Stimulated activated naive CD8-positive, alpha-beta T cell treated with anti-CD3 and anti-CD28 coated beads, Interleukin-15, Interleukin-2, amounts not matched to agents 100 U/mL and 50 U/mL, for 24 hours (primary cell): ENCODE measurements at regions not wholly inside any gene's neighbourhood (a gene's known extent, or its start where the extent isn't known, plus 50 kb on each side); places are given as distances from the start of the nearest gene placed in this dataset.
A peak's percentile ranks its signal among the peaks of the same experiment; 100 is the strongest.

Source experiments
- ATAC-seq: fragments of 150-1000 bp; cut with Tn5 transposase; one replicate; pipeline ENCODE4 v1.10.0; 2021
- DNase-seq: peaks from one replicate; pipeline ENCODE4 v3.0.0; 2021

DNA sequence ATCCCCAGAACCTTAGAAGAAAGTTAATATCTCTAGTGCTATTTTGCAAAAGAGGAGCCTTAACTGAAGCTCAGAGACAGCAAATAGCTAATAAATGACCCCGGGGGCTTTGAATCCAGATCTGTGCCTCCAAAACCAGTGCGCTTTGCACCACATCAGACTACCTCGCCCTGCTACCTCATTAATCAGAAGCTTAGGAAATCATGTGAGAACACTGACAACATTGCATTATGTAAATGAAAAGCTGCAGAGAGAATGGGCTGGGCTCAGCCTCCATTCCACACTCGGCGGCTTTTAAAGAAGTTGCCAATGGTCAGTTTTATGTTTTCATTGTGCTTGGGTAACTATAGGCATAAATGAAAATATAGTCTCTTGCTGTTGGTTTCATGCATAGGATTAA, 54.0 kb upstream of the STMND1 start:
- ATAC-seq (no peak), DNase-seq (no peak)

DNA sequence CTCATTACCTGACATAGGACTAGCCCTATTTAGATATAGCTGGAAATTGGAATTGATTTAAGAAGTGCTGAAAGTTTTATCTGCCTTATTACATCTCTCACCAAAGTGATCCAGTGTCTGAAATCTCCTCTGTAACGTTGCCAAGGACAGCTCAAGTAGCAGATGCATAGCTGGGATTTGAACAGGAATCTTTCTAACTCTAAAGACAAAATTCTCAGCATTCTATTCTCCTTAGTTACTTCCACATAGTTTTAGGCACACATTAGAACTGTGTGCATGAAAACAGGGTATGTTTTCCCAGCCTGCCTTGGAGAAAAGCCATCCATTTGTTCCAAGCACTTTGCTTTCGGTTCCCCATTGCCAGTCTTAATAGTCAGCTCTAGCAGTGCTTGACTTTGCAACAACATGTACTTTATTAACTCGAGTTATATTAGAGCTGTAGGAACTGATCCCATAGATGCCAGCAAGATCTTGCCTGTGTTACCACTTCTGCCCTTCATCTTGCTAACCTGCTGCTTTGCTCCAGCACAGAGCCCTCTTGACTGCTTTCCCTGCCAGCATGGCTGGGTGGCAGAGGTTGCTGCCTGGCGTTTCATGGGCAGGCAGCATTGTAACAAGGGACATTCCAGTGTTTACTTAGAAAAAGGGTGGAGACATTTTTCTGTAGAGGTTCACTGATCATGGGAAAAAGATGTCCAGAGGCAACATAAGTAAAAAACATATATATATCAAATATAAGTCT, 56.1 kb upstream of the STMND1 start:
- DNase-seq (no peak), ATAC-seq (no peak)

DNA sequence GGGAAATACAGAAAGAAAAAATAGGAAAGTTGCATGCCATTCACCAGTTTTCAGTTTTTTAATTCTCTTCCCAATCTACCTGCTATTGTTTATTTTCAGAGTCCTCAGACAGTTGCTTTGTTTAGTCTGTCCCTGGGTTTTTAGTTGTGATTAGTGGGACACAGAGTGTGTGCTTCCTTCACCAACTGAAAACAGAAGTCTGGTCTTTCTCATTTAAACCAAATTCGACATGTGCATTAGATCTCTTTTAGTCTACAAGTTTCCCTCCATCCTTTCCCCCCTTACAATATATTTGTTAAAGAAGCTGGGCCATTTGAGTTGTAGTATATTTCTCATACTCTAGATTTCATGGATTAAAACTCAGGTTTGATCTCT, 58.7 kb upstream of the STMND1 start:
- no peak for DNase-seq
- ATAC-seq, result no peak

DNA sequence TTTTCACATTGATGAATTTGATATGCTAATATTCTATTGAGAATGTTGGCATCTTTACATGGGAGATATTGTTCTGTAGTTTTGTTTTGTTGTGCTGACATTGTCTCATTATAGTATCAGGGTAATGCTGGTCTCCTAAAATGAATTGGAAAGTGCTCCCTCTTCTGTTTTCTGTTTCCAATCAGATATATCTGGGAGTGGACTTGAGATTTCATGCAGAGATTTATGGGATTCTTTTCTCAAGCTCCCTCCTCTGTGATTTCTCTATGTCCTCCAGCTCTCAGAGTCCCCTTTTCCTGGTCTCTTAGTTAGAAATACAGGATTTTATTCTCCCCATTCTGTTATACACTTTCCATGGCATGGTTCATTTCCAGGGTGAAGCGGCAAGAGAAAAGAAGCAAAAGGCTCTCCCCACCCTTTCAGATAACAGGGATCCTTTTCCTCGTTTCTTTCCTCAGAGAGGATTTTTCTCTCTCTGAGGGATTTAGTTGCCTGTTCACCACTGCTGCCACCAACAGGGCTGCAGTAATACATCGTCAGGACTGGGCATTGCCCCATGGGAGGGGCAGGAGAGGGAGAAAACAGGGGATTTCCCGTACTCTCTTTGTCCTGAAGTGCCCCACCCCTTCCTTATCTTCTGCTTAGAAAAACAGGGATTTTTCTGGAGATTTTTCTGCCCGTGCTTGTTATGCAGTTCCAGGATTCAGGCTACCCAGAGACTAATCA, 59.3 kb upstream of the STMND1 start:
- DNase-seq, result no peak
- no peak for ATAC-seq

DNA sequence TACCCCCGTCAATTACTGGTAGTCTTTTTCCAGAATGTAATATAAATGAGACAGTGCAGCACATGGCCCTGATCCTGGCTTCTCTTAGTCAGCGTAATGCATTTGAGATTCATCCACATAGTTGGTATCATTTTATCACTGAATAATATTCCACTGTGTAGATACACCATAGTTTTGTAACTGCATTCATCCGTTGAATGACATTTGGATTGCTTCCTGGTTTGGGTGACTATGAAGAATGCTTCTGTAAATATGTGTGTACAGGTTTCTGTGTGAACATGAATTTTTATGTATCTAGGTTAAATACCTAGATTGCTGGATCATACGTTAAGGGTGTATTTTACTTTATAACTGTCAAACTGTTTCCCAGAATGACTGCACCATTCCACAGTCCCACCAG, 62.6 kb upstream of the STMND1 start:
- DNase-seq (no peak), ATAC-seq (no peak)

DNA sequence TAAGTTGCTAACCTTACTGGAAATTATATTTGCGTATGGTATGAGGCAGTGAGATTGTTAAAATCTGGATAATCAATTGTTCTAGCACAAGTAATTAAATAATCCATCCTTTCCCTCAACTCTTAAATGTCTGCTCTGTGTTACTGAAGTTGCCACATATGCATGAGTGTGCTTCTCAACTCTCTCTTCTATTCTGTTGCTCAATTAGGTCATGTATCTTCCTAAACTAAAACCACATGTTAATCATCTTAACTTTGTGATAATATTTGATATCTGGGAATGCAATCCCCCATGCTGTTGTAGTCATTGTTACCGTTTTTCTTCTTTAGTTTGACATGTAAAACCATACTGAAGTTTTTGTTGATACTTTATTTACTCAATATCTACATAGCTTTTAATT, 63.5 kb upstream of the STMND1 start:
- no peak for DNase-seq
- no peak for ATAC-seq

DNA sequence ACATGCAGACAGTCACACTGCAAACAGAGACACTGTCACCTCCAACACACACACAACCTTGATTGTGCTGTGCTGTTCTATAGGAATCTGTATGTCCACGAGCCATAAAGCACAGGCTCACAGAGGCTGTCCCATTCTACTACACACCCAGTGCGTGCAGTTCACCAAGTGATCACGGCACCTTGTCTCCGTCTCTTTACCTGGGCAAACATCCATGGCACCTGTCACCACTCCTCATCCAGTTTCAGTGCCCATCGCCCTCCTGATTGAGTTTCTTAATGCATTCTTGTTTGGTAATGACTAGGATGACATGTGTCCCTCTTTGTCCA, 65.8 kb upstream of the STMND1 start:
- no peak for DNase-seq
- no peak for ATAC-seq

DNA sequence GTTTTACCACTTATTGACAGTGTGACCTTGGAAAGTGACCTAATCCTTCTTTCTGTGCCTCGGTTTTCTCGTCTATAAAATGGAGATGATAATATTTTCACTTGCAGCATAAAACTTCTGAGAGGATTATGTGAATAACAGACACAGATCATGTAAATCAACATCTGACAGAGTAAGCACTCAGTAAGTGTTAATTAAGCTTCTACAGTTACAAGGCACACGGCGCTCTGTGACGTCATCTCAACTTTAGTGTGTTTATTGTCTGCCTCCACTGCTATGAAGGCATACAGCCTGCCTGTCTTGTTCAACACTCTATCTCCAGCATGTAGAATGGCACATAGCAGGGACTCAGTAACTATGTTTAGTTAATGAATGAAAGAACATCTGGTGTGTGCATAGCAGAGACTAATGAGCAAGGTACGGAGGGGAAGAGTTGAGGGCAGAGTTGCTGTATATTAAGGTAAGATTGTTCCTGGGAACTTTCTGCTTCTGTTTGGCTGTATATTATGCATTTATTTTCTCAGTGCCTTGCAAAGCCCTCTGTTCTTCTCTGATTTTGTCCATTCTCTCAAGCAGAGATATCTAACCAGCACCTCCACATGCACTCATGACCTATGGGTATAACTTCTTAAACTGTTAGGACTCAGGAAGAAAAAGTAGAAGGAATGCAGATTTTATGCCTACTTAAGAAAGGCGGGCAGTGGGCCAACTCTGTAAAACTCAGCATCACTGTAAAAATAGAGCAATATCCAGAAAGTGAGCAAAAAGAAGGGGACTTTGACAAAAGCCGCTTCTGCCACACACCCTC, 66.4 kb upstream of the STMND1 start:
- DNase-seq (no peak), ATAC-seq (no peak)

DNA sequence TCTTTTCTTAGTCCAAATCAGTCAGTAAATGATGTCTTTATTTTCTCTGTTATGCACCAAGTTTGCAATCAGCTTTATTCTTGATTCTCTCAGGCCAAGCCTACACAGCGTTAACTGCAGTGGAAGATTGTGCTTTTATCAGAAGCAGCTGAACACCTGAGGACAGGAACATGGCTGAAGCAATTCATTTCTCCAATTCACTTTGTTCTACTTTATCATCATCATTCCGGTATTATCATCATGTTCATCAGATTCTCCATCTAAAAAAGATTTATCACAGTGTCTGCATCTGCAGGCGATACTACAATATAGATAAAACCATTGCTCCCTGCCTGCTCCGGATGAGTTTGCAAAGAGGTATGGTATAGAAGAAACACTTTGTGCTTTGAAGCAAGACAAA, 68.1 kb upstream of the STMND1 start:
- ATAC-seq, result no peak
- no peak for DNase-seq

DNA sequence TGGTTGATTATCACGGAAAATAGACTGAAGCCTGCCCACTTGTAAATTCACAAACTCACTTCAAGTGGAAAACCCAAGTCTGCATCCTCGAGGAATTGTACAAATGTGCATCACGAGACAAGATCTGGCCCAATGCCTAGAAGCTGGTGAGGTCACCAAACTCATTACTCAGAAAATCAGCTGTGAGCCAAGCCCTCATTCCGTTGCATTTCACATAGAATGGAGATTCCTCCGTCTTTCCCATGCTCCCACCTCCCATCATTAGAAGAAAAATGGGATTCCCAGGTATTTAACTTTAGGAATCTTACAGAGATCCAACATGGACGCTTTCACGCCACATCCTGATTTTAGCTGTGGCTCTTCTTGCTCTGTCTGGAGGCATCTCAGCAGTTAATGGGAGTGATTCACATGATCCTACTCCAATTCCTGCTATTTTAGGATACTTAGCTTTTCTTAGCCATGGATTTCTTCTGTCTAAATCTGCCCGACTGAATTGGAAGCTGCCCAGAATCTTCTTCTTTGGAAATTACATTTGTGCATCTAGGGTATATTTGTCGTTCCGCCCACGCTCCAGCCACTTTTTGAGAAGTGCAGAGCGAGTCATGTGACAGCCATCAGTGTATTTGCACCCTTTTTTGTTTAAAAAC, 68.7 kb upstream of the STMND1 start:
- ATAC-seq (no peak), DNase-seq (no peak)

DNA sequence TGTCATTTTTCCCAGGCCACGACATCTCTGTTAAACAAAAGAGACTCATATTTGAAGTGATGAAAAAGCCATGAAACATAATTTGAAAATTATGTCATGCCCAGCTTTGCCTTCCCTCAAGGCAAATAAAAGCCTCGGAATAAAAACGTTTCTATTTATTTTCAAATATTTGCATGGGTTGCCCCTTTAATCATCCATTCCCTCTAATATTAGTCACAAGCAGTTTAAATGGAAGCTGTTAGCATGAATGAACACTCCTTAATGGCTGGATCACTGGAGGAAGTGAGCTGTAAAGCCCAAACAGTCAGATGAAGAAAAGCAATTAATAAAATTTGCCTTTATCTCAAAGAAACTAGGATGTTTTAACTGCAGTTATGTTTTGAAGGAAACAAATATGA, 69.3 kb upstream of the STMND1 start:
- ATAC-seq (no peak), DNase-seq (no peak)

DNA sequence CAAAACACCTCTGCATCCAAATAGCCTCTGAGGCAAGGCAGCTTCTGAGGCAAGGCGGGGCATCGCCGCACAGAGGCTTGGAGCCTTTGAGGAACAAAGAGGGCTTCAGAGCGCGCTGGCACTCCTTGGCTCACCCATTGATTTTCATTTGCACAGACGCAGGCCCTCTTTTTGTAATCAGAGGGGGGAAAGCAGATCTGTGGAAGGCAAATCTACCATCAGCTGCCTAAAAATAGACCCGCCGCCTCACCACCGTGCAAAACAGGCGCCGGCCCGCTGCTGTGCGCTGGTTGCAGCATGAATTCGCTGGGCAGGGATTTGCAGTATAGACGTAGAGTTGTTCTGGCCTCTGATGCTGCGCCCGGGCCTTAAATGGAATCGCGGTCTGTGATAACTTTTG, 69.9 kb upstream of the STMND1 start:
- ATAC-seq (no peak), DNase-seq (no peak)

DNA sequence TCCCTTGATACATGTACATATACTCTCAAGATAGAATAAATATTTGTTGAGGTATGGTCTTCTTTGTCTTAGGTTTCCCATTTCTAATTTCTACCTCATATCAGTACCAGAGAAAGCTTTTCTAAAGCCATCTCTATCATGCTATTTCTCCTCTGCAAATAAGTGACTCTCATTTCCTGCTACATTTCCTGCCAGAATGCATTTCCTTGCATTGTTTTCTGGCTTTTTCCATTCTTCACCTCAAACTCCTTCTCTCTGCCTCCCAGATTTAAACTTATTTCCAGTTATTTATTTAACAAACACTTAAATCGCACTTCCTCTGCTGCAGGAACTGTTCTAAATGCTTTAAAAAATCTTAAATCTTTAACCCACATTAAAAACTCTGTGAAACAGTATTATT, 74.4 kb upstream of the STMND1 start:
- ATAC-seq (no peak), DNase-seq (no peak)

DNA sequence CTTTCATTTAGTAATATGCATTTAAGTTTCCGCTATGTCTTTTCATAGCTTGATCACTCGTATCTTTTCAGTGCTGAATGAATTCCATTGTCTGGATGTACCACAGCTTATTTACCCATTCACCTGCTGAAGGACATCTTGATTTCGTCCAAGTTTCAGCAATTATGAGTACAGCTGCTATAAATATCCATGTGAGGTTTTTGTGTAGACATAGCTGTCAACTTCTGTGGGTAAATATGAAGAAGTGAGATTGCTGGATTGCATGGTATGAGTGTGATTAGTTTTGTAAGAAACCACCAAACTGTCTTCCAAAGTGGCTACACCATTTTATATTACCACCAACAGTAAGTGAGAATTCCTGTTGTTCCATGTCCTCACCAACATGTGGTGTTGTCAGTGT, 79.2 kb upstream of the STMND1 start:
- DNase-seq (no peak), ATAC-seq (no peak)

DNA sequence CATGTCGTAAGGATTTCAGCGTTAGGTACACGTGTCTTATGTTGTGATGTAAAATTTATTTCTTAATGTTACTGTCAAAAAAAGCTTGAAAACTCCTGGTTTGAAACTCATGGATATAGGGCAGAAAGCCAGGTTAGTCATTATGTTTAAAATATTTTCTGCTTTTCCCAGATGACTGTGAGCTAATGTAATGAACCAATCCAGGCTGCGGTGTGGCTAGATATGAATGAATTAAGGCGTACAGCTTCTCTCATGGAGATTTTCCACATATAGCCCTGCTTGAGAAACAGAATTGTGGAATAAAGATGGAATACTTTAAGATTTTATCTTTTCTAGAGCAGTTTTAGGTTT, 80.3 kb upstream of the STMND1 start:
- no peak for ATAC-seq
- no peak for DNase-seq

DNA sequence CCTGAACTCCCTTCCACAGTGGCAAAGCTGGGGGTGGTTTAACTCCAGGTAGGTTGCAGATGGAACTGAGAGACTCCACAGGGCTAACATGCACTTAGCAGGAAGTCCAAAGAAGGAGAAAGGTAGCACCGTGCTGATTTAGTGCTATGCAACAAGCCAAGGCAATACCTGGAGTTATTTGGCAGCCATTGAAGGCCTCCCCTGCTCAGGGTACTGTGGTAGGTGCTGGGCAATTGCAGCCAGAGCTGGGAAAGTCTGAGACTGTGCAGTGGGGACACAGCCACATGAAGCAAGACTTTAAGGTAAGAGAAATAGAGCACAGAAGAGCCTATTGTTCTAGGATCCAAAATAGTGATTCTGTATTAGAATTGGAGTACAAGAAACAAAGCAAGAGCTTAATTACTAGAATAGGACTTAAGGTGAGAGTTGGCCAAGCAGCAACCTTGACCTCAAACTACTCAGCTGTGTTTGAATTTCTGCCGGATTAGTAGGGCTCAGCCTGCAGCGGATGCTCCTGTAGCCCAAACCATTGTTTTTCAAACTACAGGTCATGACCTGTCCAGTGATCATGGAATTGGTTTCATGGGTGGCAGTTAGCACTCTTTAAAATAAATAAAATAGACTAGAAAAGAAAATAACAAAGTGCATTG, 80.8 kb upstream of the STMND1 start:
- DNase-seq (no peak), ATAC-seq (no peak)

DNA sequence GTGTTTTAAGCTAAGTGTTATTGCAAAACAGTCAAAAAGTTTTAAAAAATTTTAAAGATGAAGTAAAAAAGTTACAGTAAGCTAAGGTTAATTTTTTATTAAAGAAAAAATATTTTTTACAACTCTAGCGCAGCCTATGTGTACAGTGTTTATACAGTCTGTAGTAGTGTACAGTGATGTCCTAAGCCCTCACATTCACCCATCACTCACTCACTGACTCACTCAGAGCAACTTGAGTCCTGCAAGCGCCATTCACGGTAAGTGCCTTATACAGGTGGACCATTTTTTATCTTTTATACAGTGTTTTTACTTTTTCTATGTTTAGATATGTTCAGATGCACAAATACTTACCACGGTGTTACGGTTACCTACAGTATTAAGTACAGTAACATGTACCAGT, 83.4 kb upstream of the STMND1 start:
- DNase-seq, result no peak

DNA sequence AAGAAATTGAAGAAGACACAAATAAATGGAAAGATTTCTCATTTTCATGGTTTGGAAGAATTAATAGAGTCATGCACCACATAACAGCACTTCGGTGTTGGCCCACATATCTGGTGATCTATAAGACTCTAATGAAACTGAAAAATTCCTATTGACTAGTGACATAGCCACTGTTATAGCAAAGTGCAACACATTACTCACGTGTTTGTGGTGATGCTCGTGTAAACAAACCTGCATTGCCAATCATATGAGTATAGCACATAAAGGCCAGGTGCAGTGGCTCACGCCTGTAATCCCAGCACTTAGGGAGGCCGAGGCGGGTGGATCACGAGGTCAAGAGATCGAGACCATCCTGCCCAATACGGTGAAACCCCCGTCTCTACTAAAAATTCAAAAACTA, 84.4 kb upstream of the STMND1 start:
- DNase-seq (no peak), ATAC-seq (no peak)

More for the DNA sequence above, 83.4 kb upstream of the STMND1 start:
- no peak for ATAC-seq

DNA sequence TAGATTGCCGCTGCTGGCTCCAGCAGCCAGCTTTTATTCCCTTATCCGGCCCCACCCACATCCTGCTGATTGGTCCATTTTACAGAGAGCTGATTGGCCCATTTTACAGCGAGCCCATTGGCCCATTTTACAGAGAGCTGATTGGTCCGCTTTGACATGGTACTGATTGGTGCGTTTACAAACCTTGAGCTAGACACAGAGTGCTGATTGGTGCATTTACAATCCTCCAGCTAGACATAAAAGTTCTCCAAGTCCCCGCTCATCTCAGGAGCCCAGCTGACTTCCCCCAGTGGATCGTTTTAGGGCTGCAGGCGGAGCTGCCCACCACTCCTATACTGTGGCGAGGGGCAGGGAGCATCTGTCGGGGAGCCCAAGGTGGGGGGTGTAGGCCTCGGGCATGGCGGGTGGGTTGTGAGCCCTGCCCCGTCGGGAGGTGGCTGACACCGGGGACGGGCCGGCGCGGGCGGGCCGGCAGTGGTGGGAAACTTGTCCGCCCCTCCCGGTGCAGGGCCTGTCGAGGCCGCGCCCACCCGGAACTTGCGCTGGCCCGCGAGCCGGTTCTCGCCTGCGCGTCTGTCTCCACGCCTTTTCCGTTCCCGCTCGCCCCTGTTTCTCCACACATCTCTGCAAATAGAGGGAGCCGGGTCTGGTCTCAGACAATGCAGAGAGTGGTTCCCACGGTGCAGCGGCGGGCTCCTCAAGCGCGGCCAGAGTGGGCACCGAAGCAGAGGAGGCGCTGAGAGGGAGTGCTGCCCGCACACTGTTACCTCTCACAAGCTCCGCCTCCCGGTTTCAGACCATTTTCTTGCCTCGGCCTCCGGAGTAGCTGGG, 86.1 kb upstream of the STMND1 start:
- peak; percentile 51 for DNase-seq
- peak; percentile 44 for ATAC-seq

DNA sequence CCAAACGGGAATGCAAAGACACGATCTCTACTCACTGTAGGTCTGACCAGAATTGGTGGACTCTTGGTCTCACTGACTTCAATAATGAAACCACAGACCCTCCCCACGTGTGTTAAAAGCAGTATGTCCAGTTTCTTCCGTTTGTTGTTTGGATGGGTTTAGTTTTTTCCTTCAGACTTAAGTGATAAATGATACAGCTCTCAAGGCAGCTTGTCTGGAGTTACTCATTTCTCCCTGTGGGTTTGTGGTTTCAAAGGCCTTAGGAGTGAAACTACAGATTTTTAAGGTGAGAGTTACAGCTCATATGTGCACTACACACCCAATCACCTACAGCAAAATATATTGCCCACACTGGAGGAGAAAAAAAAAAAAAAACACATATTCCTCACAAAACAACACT, 86.7 kb upstream of the STMND1 start:
- ATAC-seq (peak; percentile 97), DNase-seq (peak; percentile 4)

DNA sequence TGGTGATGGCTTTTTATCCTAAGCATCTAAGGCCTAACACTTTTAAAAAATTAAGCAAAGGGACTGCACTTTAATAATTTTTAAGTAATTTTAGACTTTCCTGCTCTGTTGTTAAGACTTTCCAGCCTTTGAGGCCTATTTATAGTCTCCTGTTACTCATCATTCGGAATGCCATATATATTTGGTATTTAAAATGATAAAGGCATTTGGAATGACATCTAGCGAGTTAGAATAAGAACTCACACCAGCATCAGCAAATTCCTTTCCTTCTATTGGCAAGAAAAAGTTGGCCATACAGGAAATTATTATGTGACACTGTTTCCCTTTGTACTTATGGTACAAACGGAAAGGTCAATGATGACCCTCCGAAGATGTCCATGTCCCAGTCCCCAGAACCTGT, 88.1 kb upstream of the STMND1 start:
- no peak for ATAC-seq
- DNase-seq, result no peak
